GM23338 (cell line): ENCODE measurements at regions not wholly inside any gene's neighbourhood (a gene's known extent, or its start where the extent isn't known, plus 50 kb on each side); places are given as distances from the start of the nearest gene placed in this dataset.

Source experiments
- ATAC-seq: fragments of 200-7000 bp; cut with Tn5 transposase; 3 replicates; pipeline ENCODE4 v1.9.1; 2020
- DNase-seq: peaks from one replicate; pipeline ENCODE4 v3.0.0-alpha.2; 2015; ENCODE audit warnings: low spot score
- H2AFZ ChIP-seq: fragments of 200-600 bp; sonication (generic); 2 replicates; pipeline ENCODE4 v1.8.0; 2016; ENCODE audit warnings: antibody characterized with exemption, mild to moderate bottlenecking, moderate library complexity
- H3F3A ChIP-seq: fragments of 200-600 bp; sonication (generic); replicated peaks from 2 replicates; pipeline ENCODE4 v1.8.0; 2017; ENCODE audit warnings: antibody characterized with exemption, mixed run types, low read depth
- H3K27ac ChIP-seq: fragments of 200-600 bp; sonication (generic); 2 replicates; pipeline ENCODE4 v1.6.1; 2016; ENCODE audit warnings: low read depth
- H3K27me3 ChIP-seq: fragments of 200-600 bp; sonication (generic); 2 replicates; pipeline ENCODE4 v1.8.0; 2016; ENCODE audit warnings: mild to moderate bottlenecking, mixed run types, moderate library complexity; ENCODE audit not compliant: insufficient read depth
- H3K36me3 ChIP-seq: fragments of 200-600 bp; sonication (generic); 2 replicates; pipeline ENCODE4 v1.8.0; 2016; ENCODE audit warnings: mild to moderate bottlenecking; ENCODE audit not compliant: insufficient read depth
- H3K4me1 ChIP-seq: fragments of 200-600 bp; sonication (generic); 2 replicates; pipeline ENCODE4 v1.8.0; 2016; ENCODE audit warnings: mild to moderate bottlenecking, moderate library complexity; ENCODE audit not compliant: insufficient read depth
- H3K4me2 ChIP-seq: fragments of 200-600 bp; sonication (generic); 2 replicates; pipeline ENCODE4 v1.7.1; 2017; ENCODE audit warnings: mixed run types
- H3K4me3 ChIP-seq: fragments of 200-600 bp; sonication (generic); 2 replicates; pipeline ENCODE4 v1.6.1; 2016; ENCODE audit warnings: mixed run types
- H3K79me2 ChIP-seq: fragments of 200-600 bp; sonication (generic); replicated peaks from 2 replicates; pipeline ENCODE4 v1.8.0; 2017; ENCODE audit warnings: mild to moderate bottlenecking; ENCODE audit not compliant: insufficient read depth
- H3K9me2 ChIP-seq: fragments of 200-600 bp; sonication (generic); 2 replicates; pipeline ENCODE4 v1.8.0; 2017; ENCODE audit not compliant: insufficient read depth
- H4K20me1 ChIP-seq: fragments of 200-600 bp; sonication (generic); replicated peaks from 2 replicates; pipeline ENCODE4 v1.8.0; 2017; ENCODE audit warnings: mild to moderate bottlenecking; ENCODE audit not compliant: insufficient read depth
- H3K27ac Mint-ChIP-seq: 2 replicates; pipeline ENCODE4 v1.8.0; 2020; ENCODE audit warnings: inconsistent platforms, mild to moderate bottlenecking, moderate library complexity, mixed read lengths
- H3K27me3 Mint-ChIP-seq: 3 replicates; pipeline ENCODE4 v1.8.0; 2022; ENCODE audit warnings: low read depth, mild to moderate bottlenecking, moderate library complexity, mixed read lengths, inconsistent platforms; ENCODE audit not compliant: insufficient read depth, poor library complexity
- H3K36me3 Mint-ChIP-seq: 3 replicates; pipeline ENCODE4 v1.8.0; 2021; ENCODE audit warnings: low read depth, mild to moderate bottlenecking, inconsistent platforms, moderate library complexity, mixed read lengths
- H3K4me1 Mint-ChIP-seq: 3 replicates; pipeline ENCODE4 v1.8.0; 2020; ENCODE audit warnings: mild to moderate bottlenecking, inconsistent platforms, mixed read lengths
- H3K4me3 Mint-ChIP-seq: 3 replicates; pipeline ENCODE4 v1.8.0; 2021; ENCODE audit warnings: moderate library complexity, mild to moderate bottlenecking, inconsistent platforms, mixed read lengths
- H3K9me3 Mint-ChIP-seq: 3 replicates; pipeline ENCODE4 v1.8.0; 2020; ENCODE audit warnings: moderate library complexity, mild to moderate bottlenecking, inconsistent platforms, mixed read lengths
- CTCF ChIP-seq, 2 experiments: fragments of 200-600 bp in 1 of 2; sonication (generic) in 1 of 2; conservative IDR thresholded peaks; 2 replicates each; pipeline versions ENCODE4 v1.5.1 to v1.6.1; 2016 to 2017; ENCODE audit warnings: antibody characterized with exemption in 2 of 2, low read depth in 2 of 2, mild to moderate bottlenecking in 2 of 2, moderate library complexity in 1 of 2
- EZH2 ChIP-seq: fragments of 200-600 bp; sonication (generic); IDR thresholded peaks from one replicate; pipeline ENCODE4 v1.8.0; 2017; ENCODE audit warnings: antibody characterized with exemption, mild to moderate bottlenecking, low read depth; ENCODE audit not compliant: unreplicated experiment
- EZH2phosphoT487 ChIP-seq: fragments of 200-600 bp; sonication (generic); IDR thresholded peaks from one replicate; pipeline ENCODE4 v1.8.1; 2018; ENCODE audit warnings: antibody characterized with exemption; ENCODE audit not compliant: unreplicated experiment
- JUNB ChIP-seq: IDR thresholded peaks from one replicate; pipeline ENCODE4 v1.6.1; 2016; ENCODE audit warnings: antibody characterized with exemption; ENCODE audit not compliant: unreplicated experiment
- NANOG ChIP-seq: IDR thresholded peaks from 2 replicates; pipeline ENCODE4 v1.6.1; 2016; ENCODE audit warnings: antibody characterized with exemption, borderline replicate concordance
- POLR2AphosphoS5 ChIP-seq: IDR thresholded peaks from 2 replicates; pipeline ENCODE4 v1.6.1; 2016; ENCODE audit warnings: antibody characterized with exemption, low read depth
- ZNF331 ChIP-seq: fragments of 250-450 bp; sonication (Bioruptor Pico); IDR thresholded peaks from 2 replicates; pipeline ENCODE4 v1.5.0; 2020; ENCODE audit warnings: low read depth, mild to moderate bottlenecking, moderate library complexity
- ZNF462 ChIP-seq: fragments of 250-450 bp; sonication (Bioruptor Pico); IDR thresholded peaks from 2 replicates; pipeline ENCODE4 v1.5.0; 2020; ENCODE audit warnings: mild to moderate bottlenecking, moderate library complexity
- TF ChIP-seq, protein P1 (sequence below): IDR thresholded peaks from one replicate; pipeline ENCODE4 v1.6.1; 2018; ENCODE audit warnings: antibody characterized with exemption; ENCODE audit not compliant: unreplicated experiment

DNA sequence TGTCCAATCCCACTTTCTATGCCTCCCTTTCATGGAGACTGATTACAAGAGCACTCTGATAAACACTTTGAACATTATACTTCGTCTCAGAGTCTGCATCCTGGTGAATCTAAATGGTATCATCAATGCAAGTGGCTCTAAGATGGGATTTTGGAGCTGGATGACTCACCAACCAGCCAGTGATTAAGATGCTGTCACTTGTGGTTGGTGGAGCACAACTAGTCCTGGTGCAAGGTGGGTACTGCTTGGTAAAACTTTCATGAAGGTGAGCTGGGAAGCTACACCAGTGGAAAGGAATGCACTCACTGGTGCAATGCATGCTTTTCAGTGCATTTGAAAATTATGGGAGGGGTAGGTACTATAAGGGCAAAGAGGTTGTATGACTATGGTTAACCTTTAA lies 137.7 kb upstream of the TRIB2 start (continued):
- TF ChIP-seq ZNF462 (CRISPR knock-in tag): no peak
- TF ChIP-seq, protein P1, sequence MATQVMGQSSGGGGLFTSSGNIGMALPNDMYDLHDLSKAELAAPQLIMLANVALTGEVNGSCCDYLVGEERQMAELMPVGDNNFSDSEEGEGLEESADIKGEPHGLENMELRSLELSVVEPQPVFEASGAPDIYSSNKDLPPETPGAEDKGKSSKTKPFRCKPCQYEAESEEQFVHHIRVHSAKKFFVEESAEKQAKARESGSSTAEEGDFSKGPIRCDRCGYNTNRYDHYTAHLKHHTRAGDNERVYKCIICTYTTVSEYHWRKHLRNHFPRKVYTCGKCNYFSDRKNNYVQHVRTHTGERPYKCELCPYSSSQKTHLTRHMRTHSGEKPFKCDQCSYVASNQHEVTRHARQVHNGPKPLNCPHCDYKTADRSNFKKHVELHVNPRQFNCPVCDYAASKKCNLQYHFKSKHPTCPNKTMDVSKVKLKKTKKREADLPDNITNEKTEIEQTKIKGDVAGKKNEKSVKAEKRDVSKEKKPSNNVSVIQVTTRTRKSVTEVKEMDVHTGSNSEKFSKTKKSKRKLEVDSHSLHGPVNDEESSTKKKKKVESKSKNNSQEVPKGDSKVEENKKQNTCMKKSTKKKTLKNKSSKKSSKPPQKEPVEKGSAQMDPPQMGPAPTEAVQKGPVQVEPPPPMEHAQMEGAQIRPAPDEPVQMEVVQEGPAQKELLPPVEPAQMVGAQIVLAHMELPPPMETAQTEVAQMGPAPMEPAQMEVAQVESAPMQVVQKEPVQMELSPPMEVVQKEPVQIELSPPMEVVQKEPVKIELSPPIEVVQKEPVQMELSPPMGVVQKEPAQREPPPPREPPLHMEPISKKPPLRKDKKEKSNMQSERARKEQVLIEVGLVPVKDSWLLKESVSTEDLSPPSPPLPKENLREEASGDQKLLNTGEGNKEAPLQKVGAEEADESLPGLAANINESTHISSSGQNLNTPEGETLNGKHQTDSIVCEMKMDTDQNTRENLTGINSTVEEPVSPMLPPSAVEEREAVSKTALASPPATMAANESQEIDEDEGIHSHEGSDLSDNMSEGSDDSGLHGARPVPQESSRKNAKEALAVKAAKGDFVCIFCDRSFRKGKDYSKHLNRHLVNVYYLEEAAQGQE: no peak
- no peak for TF ChIP-seq JUNB

DNA sequence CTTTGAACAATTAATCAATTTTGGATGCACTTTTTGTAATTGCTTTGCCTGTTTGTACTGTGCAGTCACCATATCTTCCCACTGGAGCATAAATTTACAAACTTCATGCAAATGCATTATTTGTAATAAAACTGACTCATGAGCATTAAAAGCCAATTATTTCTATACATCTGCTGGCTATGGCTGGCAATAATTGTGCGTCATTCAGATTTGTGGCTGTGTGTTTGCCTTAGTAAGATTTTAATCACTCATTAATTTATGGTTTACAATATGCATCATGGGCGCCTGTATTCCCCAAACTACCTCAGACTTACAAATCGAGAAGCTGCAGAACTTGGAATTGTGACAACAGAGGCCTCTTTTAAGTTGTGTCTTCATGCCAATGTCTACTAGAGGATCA lies 132.4 kb upstream of the TRIB2 start:
- ATAC-seq (no peak), DNase-seq (no peak)
- no peak overlapping the region for H2AFZ ChIP-seq
- H3K27ac ChIP-seq: no peak overlapping the region
- no peaks in the 10 kb centered on the region for H3K27me3 ChIP-seq
- H3K36me3 ChIP-seq: no peaks in the 10 kb centered on the region
- H3F3A ChIP-seq: no peaks in the 10 kb centered on the region
- Mint-ChIP-seq H3K9me3 (no peaks in the 10 kb centered on the region), H3K4me3 (no peak overlapping the region), H3K27ac (no peak overlapping the region), H3K4me1 (no peaks in the 10 kb centered on the region; the same call in 2 of the 3 replicates), H3K27me3 (peaks cover 2% of the 10 kb centered on the region), H3K36me3 (no peaks in the 10 kb centered on the region)
- no peaks in the 10 kb centered on the region for H3K79me2 ChIP-seq
- peaks cover 13% of the 10 kb centered on the region; the same call in 1 of the 2 replicates for H3K9me2 ChIP-seq
- H3K4me1 ChIP-seq: no peaks in the 10 kb centered on the region
- H3K4me3 ChIP-seq: no peak overlapping the region
- no peaks in the 10 kb centered on the region for H4K20me1 ChIP-seq
- H3K4me2 ChIP-seq: no peak overlapping the region
- no peak for TF ChIP-seq CTCF (conservative IDR thresholded peaks at IDR 0.05; ENCODE audit: low read depth in 2 of 2)
- no peak for TF ChIP-seq NANOG
- no peak for TF ChIP-seq EZH2phosphoT487
- TF ChIP-seq EZH2: no peak
- no peak for TF ChIP-seq ZNF331 (CRISPR knock-in tag)
- no peak for TF ChIP-seq POLR2AphosphoS5
